IMR-90 (cell line): ENCODE measurements at regions not wholly inside any gene's neighbourhood (a gene's known extent, or its start where the extent isn't known, plus 50 kb on each side); places are given as distances from the start of the nearest gene placed in this dataset.

Source experiments
- ATAC-seq: fragments of 200-7000 bp; cut with Tn5 transposase; 2 replicates; pipeline ENCODE4 v1.9.1; 2020; ENCODE audit warnings: low read depth, mild to moderate bottlenecking, moderate library complexity
- BruUV-seq: library from RNA; stranded (reverse); fragments of 400-500 nt; replicated peaks from 2 replicates; lab custom pipeline; 2021; lab: Mats Ljungman, UMichigan
- CTCF ChIA-PET: fragments of 300-600 bp; formaldehyde crosslinking; extraction: SDS; loops from one replicate; lab custom pipeline; 2021; ENCODE audit warnings: antibody characterized with exemption; lab: Yijun Ruan, JAX
- POLR2A ChIA-PET: fragments of 300-600 bp; sonication (Branson Sonifier 250); formaldehyde crosslinking; loops from one replicate; lab custom pipeline; 2022; ENCODE audit warnings: antibody characterized with exemption; ENCODE audit not compliant: unreplicated experiment; lab: Charles Lee
- DNase-seq: peaks from one replicate; pipeline ENCODE4 v3.0.0; 2013
- H2AFZ ChIP-seq: replicated peaks from 2 replicates; pipeline ENCODE3; 2013; ENCODE audit warnings: low read length, mild to moderate bottlenecking; ENCODE audit not compliant: poor library complexity
- H2AK5ac ChIP-seq: 2 replicates; pipeline ENCODE4 v1.6.1; 2013; ENCODE audit warnings: low read depth, low read length, inconsistent platforms
- H2AK9ac ChIP-seq: replicated peaks from 2 replicates; pipeline ENCODE3; 2013; ENCODE audit warnings: mild to moderate bottlenecking, low read depth, low read length, moderate library complexity; ENCODE audit not compliant: poor library complexity
- H2BK120ac ChIP-seq: 2 replicates; pipeline ENCODE4 v1.6.1; 2013; ENCODE audit warnings: low read depth, low read length, inconsistent platforms
- H2BK15ac ChIP-seq: 3 replicates; pipeline ENCODE4 v1.6.1; 2013; ENCODE audit warnings: low read depth, low read length, inconsistent platforms
- H2BK20ac ChIP-seq: 2 replicates; pipeline ENCODE4 v1.6.1; 2013; ENCODE audit warnings: low read depth, mild to moderate bottlenecking, inconsistent platforms, low read length, moderate library complexity
- H2BK5ac ChIP-seq: 2 replicates; pipeline ENCODE4 v1.6.1; 2013; ENCODE audit warnings: mild to moderate bottlenecking, low read depth, low read length, inconsistent platforms; ENCODE audit not compliant: poor library complexity, severe bottlenecking
- H3K14ac ChIP-seq: replicated peaks from 2 replicates; pipeline ENCODE4 v1.6.1; 2013; ENCODE audit warnings: low read depth, low read length, inconsistent platforms
- H3K18ac ChIP-seq: 2 replicates; pipeline ENCODE4 v1.6.1; 2013; ENCODE audit warnings: low read depth, low read length, control low read depth
- H3K23ac ChIP-seq: 2 replicates; pipeline ENCODE4 v1.6.1; 2013; ENCODE audit warnings: low read depth, low read length, inconsistent platforms
- H3K27ac ChIP-seq: 2 replicates; pipeline ENCODE4 v1.5.1; 2013; ENCODE audit warnings: mild to moderate bottlenecking, control low read depth, low read length; ENCODE audit not compliant: insufficient read depth
- H3K27me3 ChIP-seq: 2 replicates; pipeline ENCODE4 v1.6.1; 2013; ENCODE audit warnings: low read length; ENCODE audit not compliant: control insufficient read depth, insufficient read depth
- H3K36me3 ChIP-seq: 2 replicates; pipeline ENCODE4 v1.6.1; 2013; ENCODE audit warnings: low read length, mixed read lengths; ENCODE audit not compliant: control insufficient read depth, insufficient read depth
- H3K4ac ChIP-seq: 2 replicates; pipeline ENCODE4 v1.6.1; 2013; ENCODE audit warnings: low read depth, low read length, inconsistent platforms
- H3K4me1 ChIP-seq: 2 replicates; pipeline ENCODE4 v1.6.1; 2013; ENCODE audit warnings: low read length, mixed read lengths; ENCODE audit not compliant: control insufficient read depth, insufficient read depth
- H3K4me2 ChIP-seq: 2 replicates; pipeline ENCODE4 v1.6.1; 2013; ENCODE audit warnings: low read depth, mild to moderate bottlenecking, control low read depth, low read length, moderate library complexity
- H3K4me3 ChIP-seq: 2 replicates; pipeline ENCODE4 v1.5.1; 2013; ENCODE audit warnings: low read depth, mild to moderate bottlenecking, control low read depth, low read length, moderate library complexity; ENCODE audit not compliant: insufficient read depth
- H3K56ac ChIP-seq: 2 replicates; pipeline ENCODE4 v1.6.1; 2013; ENCODE audit warnings: low read length, inconsistent platforms; ENCODE audit not compliant: insufficient read depth; ENCODE audit errors: extremely low read depth
- H3K79me1 ChIP-seq, 2 experiments: 2 replicates each; pipeline ENCODE4 v1.6.1; 2013; ENCODE audit warnings: low read length in 2 of 2, inconsistent platforms in 1 of 2, low read depth in 1 of 2
- H3K9ac ChIP-seq: 2 replicates; pipeline ENCODE4 v1.6.1; 2013; ENCODE audit warnings: low read depth, low read length, control low read depth
- H3K9me1 ChIP-seq: 2 replicates; pipeline ENCODE4 v1.6.1; 2013; ENCODE audit warnings: low read length, inconsistent platforms; ENCODE audit not compliant: insufficient read depth
- H3K9me3 ChIP-seq: 2 replicates; pipeline ENCODE4 v1.6.1; 2013; ENCODE audit warnings: low read length; ENCODE audit not compliant: control insufficient read depth, insufficient read depth
- H4K20me1 ChIP-seq: 2 replicates; pipeline ENCODE4 v1.6.1; 2013; ENCODE audit warnings: low read length, inconsistent platforms; ENCODE audit not compliant: insufficient read depth
- H4K5ac ChIP-seq: 2 replicates; pipeline ENCODE4 v1.6.1; 2013; ENCODE audit warnings: mild to moderate bottlenecking, low read depth, low read length, control low read depth
- H4K8ac ChIP-seq, 2 experiments: 2 replicates each; pipeline ENCODE4 v1.6.1; 2013; ENCODE audit warnings: low read depth in 2 of 2, low read length in 2 of 2, control low read depth in 1 of 2, inconsistent platforms in 1 of 2
- H4K91ac ChIP-seq: 2 replicates; pipeline ENCODE4 v1.6.1; 2013; ENCODE audit warnings: low read depth, low read length, inconsistent platforms; ENCODE audit not compliant: insufficient read depth
- BHLHE40 ChIP-seq: fragments of 150-350 bp; IDR thresholded peaks from 2 replicates; pipeline ENCODE4 v1.6.1; 2016; ENCODE audit warnings: mild to moderate bottlenecking, low read depth, low read length
- CEBPB ChIP-seq: IDR thresholded peaks from 2 replicates; pipeline ENCODE4 v1.6.1; 2012; ENCODE audit warnings: low read depth, low read length, improper control_type of control experiment
- CHD1 ChIP-seq: IDR thresholded peaks from 2 replicates; pipeline ENCODE4 v1.6.1; 2012; ENCODE audit warnings: low read depth, low read length, improper control_type of control experiment
- CTCF ChIP-seq: conservative IDR thresholded peaks from 2 replicates; pipeline ENCODE4 v1.5.1; 2012; ENCODE audit warnings: mild to moderate bottlenecking, low read depth, low read length, improper control_type of control experiment
- ELK1 ChIP-seq: fragments of 150-350 bp; IDR thresholded peaks from 2 replicates; pipeline ENCODE4 v1.6.1; 2016; ENCODE audit warnings: low read depth, mild to moderate bottlenecking, low read length, moderate library complexity, borderline replicate concordance
- FOS ChIP-seq: fragments of 150-350 bp; IDR thresholded peaks from 2 replicates; pipeline ENCODE4 v1.6.1; 2016; ENCODE audit warnings: low read depth, low read length
- MAFK ChIP-seq: IDR thresholded peaks from 2 replicates; pipeline ENCODE4 v1.6.1; 2012; ENCODE audit warnings: low read depth, low read length, improper control_type of control experiment
- NFE2L2 ChIP-seq: fragments of 150-350 bp; IDR thresholded peaks from 2 replicates; pipeline ENCODE4 v1.6.1; 2016; ENCODE audit warnings: low read depth, mild to moderate bottlenecking, low read length
- POLR2A ChIP-seq: IDR thresholded peaks from 2 replicates; pipeline ENCODE4 v1.6.1; 2012; ENCODE audit warnings: mild to moderate bottlenecking, low read depth, low read length
- RAD21 ChIP-seq: IDR thresholded peaks from 2 replicates; pipeline ENCODE4 v1.6.1; 2012; ENCODE audit warnings: low read length, improper control_type of control experiment
- RCOR1 ChIP-seq: IDR thresholded peaks from 2 replicates; pipeline ENCODE4 v1.6.1; 2012; ENCODE audit warnings: mild to moderate bottlenecking, low read length, improper control_type of control experiment; ENCODE audit not compliant: insufficient replicate concordance
- RFX5 ChIP-seq: IDR thresholded peaks from 2 replicates; pipeline ENCODE4 v1.8.0; 2012; ENCODE audit warnings: low read depth, mild to moderate bottlenecking, low read length, moderate library complexity
- SMC3 ChIP-seq: fragments of 150-350 bp; IDR thresholded peaks from 2 replicates; pipeline ENCODE4 v1.6.1; 2016; ENCODE audit warnings: low read depth, mild to moderate bottlenecking, antibody characterized with exemption, low read length, moderate library complexity
- WGBS, 2 experiments: methylation state at CpG; one replicate each; pipeline versions ENCODE4 v1.1.5 to v1.1.7; 2013; ENCODE audit warnings: missing lambda C conversion rate in 2 of 2; ENCODE audit not compliant: insufficient read length in 1 of 2; ENCODE audit errors: extremely low coverage in 2 of 2; 5-methylcytosine and 5-hydroxymethylcytosine counted together
- dilution Hi-C: fragments of 300-500 bp; cut with HindIII; formaldehyde crosslinking; loops from one replicate; pipeline ENCODE4 v1.14.3; 2018; ENCODE audit warnings: low sequenced_read_pairs; ENCODE audit not compliant: unreplicated experiment
- in situ Hi-C: fragments of 300-500 bp; cut with MboI; formaldehyde crosslinking; loops from 3 replicates; pipeline ENCODE4 v1.14.3; 2019; ENCODE audit warnings: low sequenced_read_pairs, inconsistent platforms, mixed read lengths
- intact Hi-C: fragments of 100-400 bp; cut with micrococcal nuclease; formaldehyde crosslinking; loops from 2 replicates; pipeline ENCODE4 v1.10.0; 2022
- TF ChIP-seq, protein P1 (sequence below): fragments of 150-350 bp; IDR thresholded peaks from 2 replicates; pipeline ENCODE4 v1.6.1; 2017; ENCODE audit warnings: mild to moderate bottlenecking, antibody characterized with exemption, low read length, low read depth

DNA sequence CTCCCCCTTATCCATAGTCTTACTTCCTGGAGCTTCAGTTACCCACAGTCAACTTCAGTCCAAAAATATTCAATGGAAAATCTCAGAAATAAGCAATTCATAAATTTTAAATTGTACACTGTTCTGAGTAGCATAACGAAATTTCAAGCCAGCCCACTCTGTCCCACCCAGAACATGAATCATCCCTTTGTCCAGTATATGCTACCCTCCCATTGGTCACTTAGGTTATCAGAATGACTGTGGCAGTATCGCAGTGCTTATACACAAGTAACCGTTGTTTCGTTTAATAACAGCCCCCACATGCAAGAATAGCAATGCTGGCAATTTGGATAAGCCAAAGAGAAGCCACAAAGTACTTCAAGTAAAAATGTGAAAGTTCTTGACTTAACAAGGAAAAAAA, 325.3 kb upstream of the ADAMTS9 start:
- BruUV-seq: no TSS peak
- TF ChIP-seq POLR2A (no peak), CHD1 (no peak), MAFK (no peak), BHLHE40 (no peak), ELK1 (no peak), FOS (no peak), NFE2L2 (no peak), CTCF (no peak), RAD21 (no peak), RFX5 (no peak), CEBPB (no peak), RCOR1 (no peak), SMC3 (no peak)
- TF ChIP-seq, protein P1, sequence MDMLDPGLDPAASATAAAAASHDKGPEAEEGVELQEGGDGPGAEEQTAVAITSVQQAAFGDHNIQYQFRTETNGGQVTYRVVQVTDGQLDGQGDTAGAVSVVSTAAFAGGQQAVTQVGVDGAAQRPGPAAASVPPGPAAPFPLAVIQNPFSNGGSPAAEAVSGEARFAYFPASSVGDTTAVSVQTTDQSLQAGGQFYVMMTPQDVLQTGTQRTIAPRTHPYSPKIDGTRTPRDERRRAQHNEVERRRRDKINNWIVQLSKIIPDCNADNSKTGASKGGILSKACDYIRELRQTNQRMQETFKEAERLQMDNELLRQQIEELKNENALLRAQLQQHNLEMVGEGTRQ: no peak
- Histone ChIP-seq H2AK9ac (no peak overlapping the region), H3K4ac (no peak overlapping the region), H3K27ac (no peak overlapping the region), H3K9me3 (no peaks in the 10 kb centered on the region), H3K79me1 (no peaks in the 10 kb centered on the region), H4K8ac (no peak overlapping the region), H2BK120ac (no peak overlapping the region), H3K14ac (no peak overlapping the region), H3K27me3 (no peaks in the 10 kb centered on the region), H3K18ac (no peak overlapping the region), H2BK5ac (no peak overlapping the region), H3K9me1 (no peaks in the 10 kb centered on the region), H4K5ac (no peak overlapping the region), H2AFZ (no peak overlapping the region), H3K4me3 (no peak overlapping the region), H3K4me2 (no peak overlapping the region), H3K36me3 (no peaks in the 10 kb centered on the region), H2BK20ac (no peak overlapping the region), H3K56ac (no peak overlapping the region), H3K9ac (no peak overlapping the region), H4K20me1 (no peaks in the 10 kb centered on the region), H4K91ac (no peak overlapping the region), H3K23ac (no peak overlapping the region), H3K4me1 (no peaks in the 10 kb centered on the region), H2BK15ac (no peak overlapping the region), H2AK5ac (no peak overlapping the region)
- in situ Hi-C loops: no loop called here
- WGBS, 2 experiments: no CpG with 5 or more reads among the region's 4 CpGs
- ATAC-seq (no peak), DNase-seq (no peak)
- CTCF ChIA-PET: no interaction called here
- dilution Hi-C loops: no loop called here
- intact Hi-C loops: no loop called here
- POLR2A ChIA-PET: no interaction called here
